Hematopoietic multipotent progenitor cell treated with erythropoietin and hydrocortisone succinate and interleukin-3 and kit ligand, for 17 days (in vitro differentiated cells): ENCODE measurements at regions not wholly inside any gene's neighbourhood (a gene's known extent, or its start where the extent isn't known, plus 50 kb on each side); places are given as distances from the start of the nearest gene placed in this dataset.

Experiments
- DNase-seq: peaks from one replicate; pipeline ENCODE4 v3.0.0-alpha.2; 2015; ENCODE audit warnings: low spot score

DNA sequence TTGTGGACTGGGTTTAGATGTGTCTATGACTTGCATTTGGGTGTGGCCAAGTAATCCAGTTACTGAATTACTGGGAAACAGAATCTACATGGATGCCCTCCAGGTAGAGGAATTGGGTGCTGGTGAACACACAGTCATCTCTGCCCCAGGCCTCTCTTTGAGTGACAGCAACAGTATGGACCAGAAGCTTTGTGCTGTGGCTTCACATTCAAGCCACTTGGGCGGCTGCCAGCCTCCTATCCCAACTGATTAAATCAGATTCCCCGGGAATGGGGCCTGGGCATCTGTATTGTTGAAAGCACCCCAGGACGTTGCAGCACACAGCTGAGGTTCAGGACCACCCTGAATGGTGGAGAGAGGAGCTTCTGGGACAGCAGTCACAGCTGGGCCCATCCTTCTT lies 144.6 kb downstream of the DHX35 start:
- DNase-seq = no peak

DNA sequence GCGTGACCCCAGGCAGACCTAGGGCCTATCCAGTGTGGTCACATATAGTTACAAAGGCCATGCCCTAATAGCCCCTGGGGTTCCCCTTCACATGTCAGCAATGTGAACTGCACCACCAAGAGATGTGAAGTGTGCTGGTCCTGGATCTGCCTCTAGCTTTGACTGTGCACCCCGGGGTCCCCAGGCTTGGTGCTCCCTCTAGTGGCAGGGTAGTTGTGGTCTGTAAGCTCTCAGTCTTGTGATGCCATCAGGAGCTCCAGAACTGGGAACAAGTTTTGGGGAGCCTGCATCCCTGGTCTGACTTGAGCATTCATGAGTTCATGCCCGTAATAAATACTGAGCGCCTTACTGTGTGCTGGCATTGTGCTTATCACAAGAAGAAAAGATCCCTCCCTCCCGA lies 143.4 kb downstream of the DHX35 start:
- no peak for DNase-seq

DNA sequence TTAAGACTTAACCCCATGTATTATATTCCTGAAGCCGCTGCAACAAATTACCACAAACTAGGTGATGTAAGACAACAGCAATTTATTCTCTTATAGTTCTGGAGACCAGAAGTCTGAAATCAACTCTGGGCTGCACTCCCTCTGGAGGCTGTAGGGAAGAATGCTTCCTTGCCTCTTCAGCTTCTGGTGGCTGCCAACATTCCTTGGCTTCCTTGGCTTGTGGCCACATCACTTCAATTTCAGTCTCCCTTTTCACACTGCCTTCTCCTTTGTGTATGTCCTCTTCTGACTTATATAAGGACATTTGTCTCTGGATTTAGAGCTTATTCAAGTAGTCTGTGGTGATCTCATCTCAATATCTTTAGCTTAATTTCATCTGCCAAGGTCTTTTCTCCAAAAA lies 141.6 kb downstream of the DHX35 start:
- no peak for DNase-seq

DNA sequence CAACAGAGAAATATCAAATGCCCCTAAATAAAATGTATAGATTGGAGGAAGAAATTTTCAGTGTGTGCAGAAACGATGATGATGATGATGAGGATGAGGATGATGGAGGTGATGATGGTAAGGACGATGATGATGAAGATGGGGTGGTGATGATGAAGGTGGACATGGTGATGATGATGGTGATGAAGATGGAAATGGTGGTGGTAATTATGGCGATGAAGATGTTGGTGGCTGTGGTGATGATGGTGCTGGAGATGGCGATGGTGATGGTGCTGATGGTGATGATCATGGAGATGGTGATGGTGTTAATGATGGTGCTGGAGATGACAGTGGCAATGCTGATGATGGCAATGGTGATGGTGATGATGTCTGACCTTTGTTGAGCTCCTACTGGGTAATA lies 141.2 kb downstream of the DHX35 start:
- no peak for DNase-seq

DNA sequence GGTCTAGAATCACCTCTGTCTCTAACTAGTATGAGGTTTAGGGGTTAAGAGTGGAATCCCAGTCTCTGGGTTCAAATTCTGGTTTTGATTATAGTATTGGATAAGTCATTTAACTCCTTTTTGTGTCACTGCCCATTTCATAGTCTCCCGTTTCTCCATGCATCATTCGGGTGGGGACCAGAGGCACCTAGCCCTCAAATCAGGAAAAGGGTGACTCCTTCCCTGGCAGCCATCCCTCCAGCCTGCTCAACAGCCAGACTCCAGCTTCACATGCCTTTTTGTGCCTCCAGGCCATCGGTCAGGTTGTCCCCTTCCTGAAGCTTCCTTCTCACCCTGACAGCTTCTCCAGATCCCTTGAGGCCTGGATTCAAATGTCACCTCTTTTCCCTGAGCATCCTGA lies 139.8 kb downstream of the DHX35 start:
- no peak for DNase-seq

DNA sequence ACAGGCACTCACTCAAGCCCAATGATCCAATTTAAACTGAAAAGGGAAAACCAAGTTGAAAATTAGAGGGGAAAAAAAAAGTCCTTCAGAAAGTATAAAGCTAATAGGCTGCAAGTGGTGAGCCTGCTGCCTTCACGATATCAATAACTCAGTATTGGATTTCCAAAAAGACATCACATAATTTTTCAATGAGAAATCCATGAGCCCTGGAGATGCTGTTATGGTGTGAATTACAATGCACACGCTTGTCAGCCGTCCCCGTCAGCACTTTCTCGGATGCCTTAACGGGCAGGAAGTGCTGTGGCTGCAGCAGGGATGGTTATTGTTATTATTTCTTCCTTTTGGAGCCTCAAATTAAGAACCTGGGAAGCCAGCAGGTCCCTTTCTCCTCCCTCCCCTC lies 138.5 kb downstream of the DHX35 start:
- DNase-seq = no peak

DNA sequence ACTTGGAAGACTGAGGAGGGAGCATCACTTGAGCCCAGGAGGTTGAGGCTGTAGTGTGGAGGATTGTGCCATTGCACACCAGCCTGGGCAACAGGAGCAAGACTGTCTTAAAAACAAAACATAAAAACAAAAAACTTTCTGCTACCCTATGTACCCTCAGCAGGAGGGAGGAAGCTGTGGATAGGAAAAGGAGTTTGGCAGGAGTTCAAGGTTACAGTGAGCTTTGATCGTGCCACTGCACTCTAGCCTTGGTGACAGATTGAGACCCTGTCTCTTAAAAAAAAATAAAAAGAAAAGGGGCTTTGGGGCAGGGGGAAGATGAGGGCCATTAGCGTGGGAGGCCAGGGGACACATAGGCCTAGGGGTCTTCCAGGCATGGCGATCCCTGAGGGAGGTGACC lies 135.7 kb downstream of the DHX35 start:
- no peak for DNase-seq

DNA sequence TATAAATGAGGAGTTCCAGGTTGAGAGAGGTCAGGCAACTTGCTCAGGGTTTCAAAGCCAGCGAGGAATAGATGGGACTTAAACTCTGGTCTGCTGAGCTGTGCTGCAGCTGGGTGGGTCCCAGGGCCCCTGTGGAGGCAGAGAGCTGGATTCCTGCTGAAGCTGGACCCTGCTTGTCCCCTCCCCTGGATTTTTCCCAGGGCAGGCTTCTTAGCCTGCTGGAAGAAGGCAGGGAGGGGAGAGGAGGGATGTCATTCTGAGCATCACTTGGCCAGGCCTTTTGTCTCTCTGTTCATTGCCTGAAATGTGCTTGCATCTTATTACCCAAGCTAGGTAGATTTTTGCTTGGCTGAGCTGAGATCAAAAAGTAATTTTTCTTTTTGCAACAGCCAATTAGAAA lies 133.7 kb downstream of the DHX35 start:
- DNase-seq = no peak

DNA sequence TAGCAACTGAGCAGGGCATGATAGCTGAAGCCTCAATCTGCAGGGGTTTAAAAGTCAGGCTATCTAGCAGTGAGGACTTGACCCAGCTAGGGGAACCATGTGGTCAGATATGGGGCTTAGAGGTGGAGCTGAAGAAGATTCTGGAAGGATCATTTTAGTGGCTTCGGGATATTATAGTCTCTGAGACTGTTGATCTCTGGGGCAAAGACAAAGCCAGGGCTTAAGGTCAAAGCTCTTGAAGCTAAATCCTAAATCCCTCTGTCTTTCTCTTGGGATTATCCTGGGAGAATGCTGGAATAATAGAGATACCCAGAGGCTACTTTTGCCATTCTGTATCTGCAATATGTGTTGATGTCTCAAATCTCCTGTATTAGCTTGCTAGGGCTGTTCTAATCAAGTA lies 132.2 kb downstream of the DHX35 start:
- no peak for DNase-seq

DNA sequence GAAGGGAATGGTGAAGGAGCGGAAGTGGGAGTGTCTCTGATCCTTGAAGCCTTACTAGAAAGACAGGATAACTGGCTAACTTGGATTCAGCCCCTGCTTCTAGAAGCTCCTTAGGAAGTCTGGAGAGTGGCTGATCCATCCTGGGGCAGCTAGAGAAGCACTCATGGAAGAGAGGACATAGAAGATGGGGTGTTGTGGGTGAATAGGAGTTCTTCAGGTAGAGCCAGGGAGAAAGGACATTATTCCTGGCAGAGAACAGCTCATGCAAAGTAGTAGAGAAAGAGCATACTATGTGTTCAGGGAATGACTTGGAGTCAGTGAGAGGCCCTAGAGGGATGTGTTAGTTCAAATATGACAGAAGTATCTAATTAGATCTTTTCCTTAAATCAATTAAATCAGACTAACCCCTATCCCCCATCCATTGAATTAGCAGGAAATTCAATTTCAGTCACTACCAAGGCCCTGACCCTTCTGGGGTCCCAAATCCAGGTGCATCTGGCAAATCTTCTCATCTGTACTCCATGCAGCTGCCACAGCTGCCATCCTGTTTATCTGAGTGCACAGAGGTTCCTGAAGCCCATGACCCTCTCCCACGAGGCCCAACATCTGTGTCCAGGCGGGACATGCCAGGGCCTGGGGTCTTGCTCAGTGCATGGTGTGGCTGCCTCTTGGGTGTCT lies 130.7 kb downstream of the DHX35 start:
- DNase-seq = no peak

DNA sequence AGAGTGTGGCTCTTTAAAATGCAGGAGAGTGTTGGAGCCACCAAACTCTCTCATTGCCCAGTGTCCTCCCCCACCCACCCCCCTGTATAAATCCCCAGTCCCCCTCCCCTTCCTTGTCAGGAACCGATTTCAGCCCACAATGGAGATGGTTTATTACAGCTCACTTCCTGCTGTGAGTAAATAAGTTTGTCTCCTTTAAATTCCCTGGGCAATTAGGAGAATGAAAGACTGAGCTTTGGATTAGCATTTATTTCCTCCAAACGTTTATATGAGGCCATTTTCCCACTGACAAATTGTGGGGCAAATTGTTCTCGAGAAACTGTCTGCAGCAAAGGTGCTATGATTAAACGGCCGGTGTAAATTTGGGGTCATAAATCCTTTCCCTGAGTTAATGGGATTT lies 128.8 kb downstream of the DHX35 start:
- DNase-seq = no peak

DNA sequence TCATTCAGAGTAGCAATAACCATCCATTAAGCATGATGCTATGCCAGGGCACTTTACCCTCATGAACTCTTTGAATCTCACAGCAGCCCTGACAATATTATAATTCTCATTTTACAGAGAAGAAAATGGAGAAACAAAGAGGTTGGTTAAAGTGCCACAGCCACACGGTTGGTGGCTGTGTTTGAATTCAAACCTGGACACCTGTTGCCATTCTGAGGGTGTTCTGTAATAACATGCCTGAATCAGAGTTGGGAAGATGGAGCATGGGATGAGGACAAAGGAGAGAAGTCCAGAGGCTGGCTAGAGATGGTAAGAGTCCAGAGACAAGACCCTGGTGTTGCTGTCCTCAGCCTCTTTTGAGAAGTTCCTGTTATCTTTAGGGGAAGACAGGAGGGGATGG lies 127.7 kb downstream of the DHX35 start:
- DNase-seq = no peak
